ENCODE measurements at regions not wholly inside any gene's neighbourhood (a gene's known extent, or its start where the extent isn't known, plus 50 kb on each side); places are given as distances from the start of the nearest gene placed in this dataset.

- no peaks in the 10 kb centered on the region for H3K9me1 ChIP-seq (replicated peaks; ENCODE audit: control insufficient read depth, extremely low read depth, insufficient read depth, low read length)
- no peak overlapping the region for H3K4me3 ChIP-seq (replicated peaks in 1 of 3; ENCODE audit: insufficient read depth in 1 of 3, low read depth in 1 of 3, low read length in 3 of 3)
- H3K9ac ChIP-seq (replicated peaks; ENCODE audit: extremely low read depth, insufficient read depth, low read length), result no peak overlapping the region
- H2AFZ ChIP-seq (ENCODE audit: low read depth, low read length), result no peak overlapping the region
- FAIRE-seq (no peak), DNase-seq (ENCODE audit: low read depth, low spot score) (no peak)
- H3K27me3 ChIP-seq (ENCODE audit: control insufficient read depth in 2 of 2, insufficient read depth in 2 of 2, low read length in 2 of 2), result no peaks in the 10 kb centered on the region
- H3K79me2 ChIP-seq (ENCODE audit: control insufficient read depth, insufficient read depth, low read length), result no peaks in the 10 kb centered on the region
- H3K4me1 ChIP-seq (ENCODE audit: control insufficient read depth, extremely low read depth, insufficient read depth, low read length), result no peaks in the 10 kb centered on the region
- intact Hi-C loops (cut with micrococcal nuclease), result no loop called here
- H4K20me1 ChIP-seq (replicated peaks; ENCODE audit: control insufficient read depth, extremely low read depth, insufficient read depth, low read length), result no peaks in the 10 kb centered on the region
- dilution Hi-C loops (cut with MboI; ENCODE audit: extremely low pct_ligation_motif_present, low sequenced_read_pairs), result no loop called here
- H3K36me3 ChIP-seq (ENCODE audit: control insufficient read depth in 2 of 2, extremely low read depth in 1 of 2, insufficient read depth in 2 of 2, low read length in 2 of 2), result no peaks in the 10 kb centered on the region
- no TSS peak for BruUV-seq (replicated peaks)
- TF ChIP-seq POLR2AphosphoS5 (IDR thresholded peaks at IDR 0.05; ENCODE audit: insufficient read depth, low read depth, low read length), result no peak
- TF ChIP-seq JUN (IDR thresholded peaks at IDR 0.05; ENCODE audit: borderline replicate concordance, insufficient read depth, insufficient read length, low read depth), result no peak
- no peak for TF ChIP-seq GATA2 (IDR thresholded peaks at IDR 0.05; ENCODE audit: insufficient read depth, insufficient read length, low read depth, low read length)
- no peaks in the 10 kb centered on the region for H3K9me3 ChIP-seq (replicated peaks; ENCODE audit: control insufficient read depth, insufficient read depth, low read length)
- POLR2A ChIA-PET, result no interaction called here
- CTCF ChIA-PET, result no interaction called here
- H3K4me2 ChIP-seq (ENCODE audit: insufficient read depth, low read length), result no peak overlapping the region
- no peak overlapping the region for H3K27ac ChIP-seq (ENCODE audit: insufficient read depth, low read depth, low read length)
These were observed 809.5 kb upstream of the CELF2 start for GRCh38 chr10:10208196-10208595.

GRCh38 chr10:10209167-10209566 is 808.5 kb upstream of the CELF2 start:
- dilution Hi-C loops (cut with MboI; ENCODE audit: extremely low pct_ligation_motif_present, low sequenced_read_pairs) (no loop called here), intact Hi-C loops (cut with micrococcal nuclease) (no loop called here)
- no TSS peak for BruUV-seq (replicated peaks)
- FAIRE-seq (no peak), DNase-seq (ENCODE audit: low read depth, low spot score) (no peak)
- no peaks in the 10 kb centered on the region for H3K79me2 ChIP-seq (ENCODE audit: control insufficient read depth, insufficient read depth, low read length)
- no peak overlapping the region for H3K4me2 ChIP-seq (ENCODE audit: insufficient read depth, low read length)
- no peaks in the 10 kb centered on the region for H4K20me1 ChIP-seq (replicated peaks; ENCODE audit: control insufficient read depth, extremely low read depth, insufficient read depth, low read length)
- ChIA-PET POLR2A (no interaction called here), CTCF (no interaction called here)
- no peaks in the 10 kb centered on the region for H3K27me3 ChIP-seq (ENCODE audit: control insufficient read depth in 2 of 2, insufficient read depth in 2 of 2, low read length in 2 of 2)
- no peaks in the 10 kb centered on the region for H3K9me3 ChIP-seq (replicated peaks; ENCODE audit: control insufficient read depth, insufficient read depth, low read length)
- H3K36me3 ChIP-seq (ENCODE audit: control insufficient read depth in 2 of 2, extremely low read depth in 1 of 2, insufficient read depth in 2 of 2, low read length in 2 of 2), result no peaks in the 10 kb centered on the region
- no peak overlapping the region for H3K4me3 ChIP-seq (replicated peaks in 1 of 3; ENCODE audit: insufficient read depth in 1 of 3, low read depth in 1 of 3, low read length in 3 of 3)
- H3K9me1 ChIP-seq (replicated peaks; ENCODE audit: control insufficient read depth, extremely low read depth, insufficient read depth, low read length), result no peaks in the 10 kb centered on the region
- no peak for TF ChIP-seq POLR2A (IDR thresholded peaks at IDR 0.05; ENCODE audit: low read depth, low read length)
- no peak for TF ChIP-seq POLR2AphosphoS5 (IDR thresholded peaks at IDR 0.05; ENCODE audit: insufficient read depth, low read depth, low read length)
- no peaks in the 10 kb centered on the region for H3K4me1 ChIP-seq (ENCODE audit: control insufficient read depth, extremely low read depth, insufficient read depth, low read length)
- no peak overlapping the region for H3K9ac ChIP-seq (replicated peaks; ENCODE audit: extremely low read depth, insufficient read depth, low read length)
- no peak overlapping the region for H2AFZ ChIP-seq (ENCODE audit: low read depth, low read length)
- H3K27ac ChIP-seq (ENCODE audit: insufficient read depth, low read depth, low read length), result no peak overlapping the region

All from endothelial cell of umbilical vein (primary cell).